G401 (cell line): ENCODE measurements at regions not wholly inside any gene's neighbourhood (a gene's known extent, or its start where the extent isn't known, plus 50 kb on each side); places are given as distances from the start of the nearest gene placed in this dataset.
A peak's percentile ranks its signal among the peaks of the same experiment; 100 is the strongest.
"Not testable (repeated sequence)": the region's sequence is repeated elsewhere in the genome, so short reads cannot be mapped to it uniquely, and the experiment has no call there.

Experiments used
- DNase-seq: peaks from one replicate; pipeline ENCODE4 v3.0.0-alpha.2; 2015; ENCODE audit warnings: low spot score
- in situ Hi-C: cut with HindIII; loops from 2 replicates; pipeline ENCODE4 v1.10.0; 2016; ENCODE audit warnings: low sequenced_read_pairs, mixed read lengths

DNA sequence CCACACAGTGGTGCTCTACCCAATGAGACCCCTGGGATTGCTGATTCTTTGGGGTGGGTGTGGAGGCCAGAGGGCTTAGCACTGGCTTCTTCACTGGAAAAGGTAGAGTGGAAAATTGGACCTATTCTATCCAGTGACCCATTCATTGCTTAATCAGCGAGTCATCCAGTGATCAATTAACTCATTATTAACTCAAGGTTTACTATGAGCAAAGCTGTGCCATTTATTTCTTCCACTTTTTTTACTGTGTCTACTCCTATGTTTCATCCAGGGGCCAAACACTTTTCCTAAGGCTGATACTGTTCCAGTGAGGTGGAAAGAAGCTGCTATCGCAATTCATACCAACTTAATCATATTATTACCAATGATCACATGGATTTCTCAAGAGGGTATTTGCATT, 363.9 kb downstream of the RPS6KC1 start:
- no peak for DNase-seq
- in situ Hi-C loops: no loop called here

DNA sequence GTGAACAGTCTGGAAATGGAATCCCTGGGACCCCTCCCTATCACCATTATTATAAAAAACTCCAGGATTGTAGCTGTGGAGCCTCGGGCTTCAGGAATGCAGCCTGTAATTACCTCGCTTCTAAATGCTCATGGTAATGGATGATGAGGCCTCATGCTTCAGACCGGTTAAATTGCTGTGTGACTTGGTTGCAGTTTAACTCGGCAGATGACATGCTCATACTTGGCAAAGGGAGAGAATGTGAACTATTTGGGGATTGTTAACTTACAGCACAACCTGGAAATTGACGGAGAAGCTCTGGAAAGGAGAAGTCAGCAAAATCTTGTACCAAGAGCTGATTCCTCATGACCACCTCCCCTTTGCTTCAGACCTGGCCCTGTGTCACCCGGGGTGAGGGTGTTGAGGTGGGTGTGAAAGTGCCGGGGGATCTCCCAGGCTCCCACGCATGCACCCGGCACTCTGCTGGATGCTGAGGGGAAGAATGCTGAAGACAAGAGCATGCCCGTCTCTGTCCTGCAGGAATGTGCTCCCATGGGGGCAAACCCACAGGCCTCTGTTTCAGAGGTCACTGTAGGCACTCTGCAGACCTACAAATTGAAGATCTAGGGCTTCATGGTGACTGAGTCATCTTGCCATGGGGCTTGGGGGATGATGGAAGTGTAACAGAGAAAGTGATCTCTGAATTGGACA, 364.8 kb downstream of the RPS6KC1 start:
- in situ Hi-C loops: no loop called here
- no peak for DNase-seq

DNA sequence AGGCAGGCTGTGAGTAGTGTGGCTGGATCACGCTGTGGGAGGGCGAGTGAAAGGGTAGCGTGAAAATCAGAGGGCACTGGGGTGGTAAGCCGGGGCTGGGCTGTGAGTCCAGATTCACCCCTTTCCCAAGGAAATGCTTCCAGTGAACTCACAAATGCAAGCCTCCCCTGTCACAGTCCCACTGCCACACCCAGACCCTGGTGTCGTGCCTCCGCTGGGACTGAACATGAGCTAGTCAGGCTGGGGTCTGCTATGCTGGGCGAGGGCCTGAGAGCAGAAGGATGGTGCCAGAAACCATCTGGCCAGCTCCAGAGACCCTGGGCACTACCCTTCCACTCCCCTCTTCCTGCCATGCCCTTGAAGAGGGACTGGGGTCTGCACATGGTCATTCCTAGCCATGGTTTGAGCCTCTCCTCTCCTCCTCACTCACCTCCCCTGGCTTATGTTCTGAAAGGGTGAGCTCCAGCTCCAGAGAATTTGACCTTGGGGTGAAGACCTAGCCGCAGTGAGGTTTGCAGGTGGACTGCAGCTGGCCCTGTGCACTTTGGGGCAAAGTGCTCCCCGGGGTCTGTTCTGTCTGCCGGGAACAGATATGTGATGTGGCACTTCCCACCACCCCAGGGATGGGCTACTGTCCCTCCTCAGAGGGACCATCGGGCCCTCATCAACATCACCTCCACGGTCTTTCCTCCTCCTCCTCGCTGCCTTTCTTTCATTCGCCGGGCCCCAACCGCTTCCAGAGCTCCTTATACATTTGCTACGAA, 365.6 kb downstream of the RPS6KC1 start:
- in situ Hi-C loops: no loop called here
- DNase-seq: no peak

DNA sequence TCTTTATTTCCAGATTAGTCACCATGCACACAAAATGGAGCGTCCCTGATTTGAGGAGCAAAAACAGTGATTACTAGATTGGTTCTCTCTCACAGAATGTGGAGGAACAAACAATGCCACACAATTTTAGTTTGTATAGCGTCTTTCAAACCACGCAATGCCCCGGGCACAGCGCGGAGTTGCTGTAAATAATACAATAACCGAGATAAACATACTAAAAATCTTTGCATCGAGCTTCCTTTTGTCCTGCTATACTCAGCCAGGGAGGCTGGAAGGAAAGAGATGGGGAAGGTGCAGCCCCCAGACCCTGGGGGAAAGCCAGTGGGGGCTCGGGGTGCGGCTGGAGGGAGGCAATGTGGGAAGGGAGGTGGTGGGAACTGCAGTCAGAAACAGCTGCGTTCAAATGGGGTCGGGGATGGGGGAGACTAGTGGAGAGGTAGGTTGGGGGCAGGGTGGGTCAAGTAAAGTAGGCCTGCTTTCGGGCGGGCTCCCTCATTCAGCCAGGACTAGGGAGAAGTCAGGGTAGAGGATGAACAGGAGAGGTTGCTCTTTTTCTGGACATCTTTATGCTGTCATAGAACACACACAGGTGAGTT, 366.3 kb downstream of the RPS6KC1 start:
- in situ Hi-C loops: no loop called here
- DNase-seq: no peak

DNA sequence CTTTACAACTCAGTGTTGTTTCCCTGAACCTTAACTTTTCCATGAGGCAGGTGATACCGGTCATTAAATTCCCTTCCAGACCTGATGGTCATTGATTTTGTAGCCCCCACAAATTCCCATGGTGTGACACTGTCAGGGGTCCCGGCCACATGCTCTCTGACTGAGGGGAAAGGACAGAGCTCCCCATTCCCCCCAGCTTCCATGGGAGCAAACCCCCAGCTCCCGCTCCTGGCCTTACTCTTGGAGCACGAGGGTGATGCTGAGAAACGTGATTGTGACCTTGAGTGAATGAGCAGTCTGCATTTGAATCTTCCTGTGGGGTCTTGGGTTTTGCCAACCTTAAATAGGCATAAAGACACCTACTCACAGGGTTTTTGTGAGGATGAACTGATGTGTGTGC, 366.8 kb downstream of the RPS6KC1 start:
- no peak for DNase-seq
- in situ Hi-C loops: no loop called here

DNA sequence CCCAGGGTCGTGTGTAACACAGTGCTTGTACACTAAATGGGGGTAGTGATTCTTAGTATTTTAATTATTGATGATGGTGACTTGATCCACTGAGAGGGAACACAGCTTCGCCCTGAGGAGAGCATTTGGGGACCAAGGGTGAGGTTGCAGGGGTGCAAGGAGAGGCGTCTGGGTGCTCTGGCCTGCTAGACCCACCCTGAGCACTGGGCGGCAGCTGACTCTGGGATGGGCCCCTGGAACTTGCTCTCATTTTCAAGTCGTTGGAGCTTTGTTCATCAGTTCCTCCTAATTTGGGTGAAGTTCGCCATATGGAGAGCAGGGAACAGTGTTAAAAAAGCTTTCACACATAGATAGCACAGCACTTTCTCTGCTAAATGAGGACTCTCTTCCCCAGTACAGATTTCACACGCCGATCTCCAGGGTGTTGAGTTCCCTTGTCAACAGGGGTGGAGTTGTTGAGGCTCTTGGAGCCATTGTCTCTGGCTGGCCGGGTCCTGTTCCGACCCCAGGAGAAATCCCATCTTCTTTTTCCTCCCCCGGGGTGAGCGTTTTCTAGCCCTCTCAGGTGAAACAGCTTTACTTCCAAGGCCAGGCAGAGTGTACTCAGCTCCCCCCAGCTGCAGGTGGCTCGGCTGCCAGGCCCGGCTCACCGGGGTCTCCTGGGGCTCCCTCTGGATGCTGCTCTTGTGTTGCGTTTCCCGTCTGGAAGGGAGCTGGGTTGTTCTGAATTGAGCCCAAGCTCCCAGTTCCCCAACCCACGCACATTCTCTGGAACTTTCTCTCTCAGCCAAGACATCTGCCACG, 367.4 kb downstream of the RPS6KC1 start:
- in situ Hi-C loops: no loop called here
- DNase-seq: no peak

DNA sequence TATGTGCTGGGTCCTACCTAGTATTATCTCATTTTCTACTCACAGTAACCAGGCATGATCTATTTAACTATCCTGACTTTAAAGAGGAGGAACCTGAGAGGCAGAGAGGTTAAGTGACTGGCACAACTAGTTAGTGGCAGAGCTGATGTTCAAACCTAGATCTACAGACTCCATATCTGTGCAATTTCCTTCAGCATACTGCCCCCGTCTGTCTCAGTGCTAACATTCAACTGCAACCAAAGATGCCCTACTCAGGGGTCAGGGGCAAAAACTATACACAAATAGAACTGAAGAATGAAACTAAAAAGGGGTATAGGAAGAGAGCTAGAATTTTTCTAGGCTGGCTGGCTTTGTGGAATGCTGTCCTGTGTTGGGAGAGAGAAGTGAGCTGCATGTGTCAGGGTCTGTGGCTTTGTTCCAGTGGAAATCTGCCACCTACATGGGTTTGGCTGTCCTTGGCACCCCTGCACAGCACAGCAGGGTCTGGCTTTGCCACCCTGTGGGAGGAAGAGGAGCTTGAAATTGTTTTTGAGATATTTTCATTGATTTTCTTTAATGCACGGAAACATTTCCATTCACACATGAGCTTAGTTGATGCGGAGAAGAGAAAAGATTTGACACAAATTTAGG, 368.5 kb downstream of the RPS6KC1 start:
- peak; percentile 15 for DNase-seq
- in situ Hi-C loops: no loop called here

DNA sequence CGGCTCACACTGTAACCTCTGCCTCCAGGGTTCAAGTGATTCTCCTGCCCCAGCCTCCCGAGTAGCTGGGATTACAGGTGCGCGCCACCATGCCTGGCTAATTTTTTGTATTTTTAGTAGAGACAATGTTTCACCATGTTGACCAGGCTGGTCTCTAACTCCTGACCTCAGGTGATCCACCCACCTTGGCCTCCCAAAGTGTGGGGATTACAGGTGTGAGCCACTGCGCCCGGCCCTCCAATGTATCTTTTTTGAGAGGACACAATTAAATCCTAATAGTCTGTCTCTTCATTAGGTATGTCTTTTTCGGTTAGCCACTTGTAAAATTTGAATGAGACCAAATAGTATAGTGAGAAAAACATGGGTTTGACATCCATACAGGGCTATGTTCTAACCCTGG, 370.1 kb downstream of the RPS6KC1 start:
- DNase-seq, in situ Hi-C loops: not testable (repeated sequence)

DNA sequence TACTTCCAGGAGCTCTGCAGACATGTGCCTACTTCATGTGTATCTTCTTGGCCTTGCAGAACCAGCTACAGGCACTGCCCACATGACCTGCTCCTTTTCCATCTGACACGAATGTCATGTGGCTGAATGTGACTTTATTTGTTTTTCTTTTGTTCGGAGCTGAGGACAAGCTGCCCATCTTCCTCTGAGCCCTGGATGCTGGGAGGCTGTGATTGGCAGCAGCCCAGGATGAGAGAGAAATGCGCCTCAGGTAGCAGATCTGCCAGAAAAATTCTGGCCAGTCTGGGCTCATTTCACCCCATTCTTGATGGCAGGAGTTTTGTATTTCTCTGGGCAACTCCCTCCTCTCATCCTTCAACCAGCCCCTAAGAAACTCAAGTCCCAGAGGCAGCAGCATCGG, 372.0 kb downstream of the RPS6KC1 start:
- peak; percentile 85 for DNase-seq
- in situ Hi-C loops: no loop called here

DNA sequence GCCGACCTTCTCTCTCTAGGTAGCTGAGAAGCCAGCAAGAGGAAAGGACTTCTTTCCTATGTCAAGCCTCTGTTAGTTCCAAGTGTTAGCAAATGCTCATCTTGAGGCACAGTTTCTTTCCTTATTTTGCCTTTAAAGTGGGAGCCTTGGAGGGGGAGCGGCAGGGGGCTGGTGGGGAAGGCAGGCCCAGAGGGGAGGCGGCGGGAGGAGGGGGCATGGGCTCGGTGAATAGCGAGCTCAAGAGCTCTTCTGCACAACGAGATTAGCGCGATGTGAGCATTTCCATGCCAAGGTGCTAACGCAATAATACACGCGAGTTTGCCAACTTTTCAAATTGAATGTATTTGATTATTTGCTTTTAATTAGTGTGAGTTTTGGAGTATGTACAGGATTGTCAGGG, 372.6 kb downstream of the RPS6KC1 start:
- in situ Hi-C loops: no loop called here
- DNase-seq: no peak

DNA sequence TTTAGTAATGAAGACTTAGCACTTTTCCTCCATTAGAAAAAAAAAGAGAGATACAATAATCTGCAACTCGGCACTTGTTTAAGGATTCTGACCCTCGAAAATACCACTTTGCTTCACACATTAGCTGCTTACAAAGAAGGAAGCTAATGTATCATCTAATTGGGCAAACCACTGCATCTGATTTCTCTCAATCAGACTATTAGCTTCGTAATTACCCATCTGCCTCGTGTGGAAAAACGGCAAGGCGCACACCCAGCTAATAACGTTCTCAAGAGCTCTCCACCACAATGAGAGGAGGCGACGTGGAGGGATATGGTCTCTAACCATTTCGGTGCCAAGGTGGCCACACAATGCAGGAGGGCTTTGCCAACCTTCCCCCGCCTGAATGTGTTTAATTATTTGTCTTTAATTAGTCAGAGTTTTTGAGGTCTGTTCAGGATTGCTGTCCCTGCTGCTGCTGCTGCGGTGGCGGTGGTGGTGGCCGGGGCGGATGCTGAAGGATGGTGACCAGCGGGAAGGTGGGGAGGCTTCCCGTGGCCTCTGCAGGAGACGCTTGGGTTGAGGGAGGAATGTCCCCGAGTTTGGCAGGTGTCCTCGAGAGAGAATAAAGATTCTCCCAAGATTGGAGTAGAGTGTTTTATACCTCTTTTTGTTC, 374.5 kb downstream of the RPS6KC1 start:
- in situ Hi-C loops: no loop called here
- no peak for DNase-seq

DNA sequence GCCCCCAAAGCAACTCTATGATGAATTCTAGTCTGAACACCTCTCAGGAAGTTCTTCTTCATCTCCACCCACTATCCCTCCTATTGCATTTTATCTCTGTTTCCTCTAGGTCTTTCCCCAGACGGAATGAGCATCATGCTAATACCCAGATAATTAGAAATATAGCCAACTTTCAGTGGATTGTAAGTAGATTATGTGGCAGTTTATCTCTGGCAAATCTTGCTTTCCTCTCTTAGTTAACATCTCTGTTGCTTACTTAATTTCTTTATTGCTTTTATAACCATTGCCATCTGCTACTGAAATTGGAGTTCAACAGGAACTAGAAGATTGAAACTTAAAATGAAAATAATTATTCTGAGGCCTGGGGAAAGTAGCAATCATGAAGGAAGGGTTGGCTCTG, 378.6 kb downstream of the RPS6KC1 start:
- no peak for DNase-seq
- in situ Hi-C loops: no loop called here

DNA sequence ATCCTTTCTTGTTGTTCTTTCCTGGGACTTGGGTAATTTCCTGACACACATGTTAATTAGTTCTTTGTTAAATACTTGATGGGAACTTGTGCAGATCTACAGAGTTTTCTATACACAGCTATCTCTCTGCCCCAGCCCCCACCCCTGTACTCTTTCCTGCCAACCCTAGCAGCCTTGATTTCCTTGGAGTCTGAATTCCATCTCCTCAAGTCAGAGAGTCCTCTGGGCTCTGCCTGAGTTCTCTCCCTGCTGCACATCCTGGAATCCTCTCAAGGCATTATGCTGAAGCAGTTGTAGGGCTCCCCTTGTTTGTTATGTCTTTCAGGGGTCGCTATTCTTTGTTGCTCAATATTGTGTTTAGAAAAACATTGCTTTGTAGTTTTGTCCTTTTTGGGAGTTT, 384.7 kb downstream of the RPS6KC1 start:
- in situ Hi-C loops: no loop called here
- no peak for DNase-seq

DNA sequence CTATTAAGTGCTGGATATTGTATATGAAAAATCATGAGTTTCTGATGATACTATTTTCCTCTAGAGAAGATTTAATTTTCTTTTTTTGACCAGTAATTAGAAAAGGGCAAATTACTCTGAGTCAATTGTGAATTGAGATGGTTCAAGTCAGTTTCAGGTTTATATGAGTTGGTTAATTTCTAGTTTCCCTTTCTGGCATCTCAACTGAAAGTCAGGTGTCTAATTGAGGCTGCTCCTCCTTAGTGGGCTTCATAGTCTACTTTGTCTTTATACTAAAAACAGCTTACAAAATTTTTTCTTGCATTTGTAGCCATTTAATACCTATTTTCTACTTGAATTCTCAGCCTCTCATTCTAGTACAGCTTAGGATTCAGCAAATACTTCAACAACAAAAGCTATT, 387.3 kb downstream of the RPS6KC1 start:
- in situ Hi-C loops: no loop called here
- no peak for DNase-seq

DNA sequence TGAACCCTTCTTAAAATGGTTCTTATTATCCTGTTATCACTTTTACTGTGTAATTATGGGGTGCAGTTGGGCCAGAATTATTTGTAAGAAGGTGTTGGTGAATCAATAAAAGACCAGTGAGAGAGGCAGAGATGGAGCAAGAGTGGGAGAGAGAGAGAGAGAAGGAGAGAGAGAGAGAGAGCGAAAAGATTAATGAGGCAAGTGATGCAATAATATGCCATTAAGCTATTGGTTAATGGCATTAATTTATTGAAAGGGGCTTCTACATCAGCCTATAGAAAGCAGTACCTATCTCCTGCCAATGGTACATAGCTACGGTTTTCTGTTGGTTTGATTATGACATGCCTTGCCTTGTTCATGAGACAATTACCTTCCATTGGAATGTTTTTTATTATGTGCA, 388.7 kb downstream of the RPS6KC1 start:
- in situ Hi-C loops: no loop called here
- no peak for DNase-seq

DNA sequence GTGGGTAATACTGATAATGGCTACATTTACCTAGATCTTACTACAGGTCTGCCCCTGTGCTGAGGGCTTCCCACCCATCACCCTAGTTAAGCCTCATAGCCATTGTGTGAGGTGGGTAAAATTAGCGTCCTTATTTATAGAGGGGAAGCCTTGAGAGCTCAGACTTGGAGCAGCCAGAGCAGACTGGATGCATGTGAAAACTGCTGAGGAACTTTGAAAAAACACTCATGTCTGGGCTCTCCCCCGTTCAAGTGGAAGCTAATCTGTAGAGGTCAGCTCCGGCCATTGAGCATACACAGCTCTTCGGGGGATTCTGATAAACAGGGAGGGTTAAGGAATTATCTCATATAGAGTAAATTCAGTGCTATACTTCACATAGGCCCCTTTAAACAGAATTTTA, 389.7 kb downstream of the RPS6KC1 start:
- in situ Hi-C loops: no loop called here
- no peak for DNase-seq

DNA sequence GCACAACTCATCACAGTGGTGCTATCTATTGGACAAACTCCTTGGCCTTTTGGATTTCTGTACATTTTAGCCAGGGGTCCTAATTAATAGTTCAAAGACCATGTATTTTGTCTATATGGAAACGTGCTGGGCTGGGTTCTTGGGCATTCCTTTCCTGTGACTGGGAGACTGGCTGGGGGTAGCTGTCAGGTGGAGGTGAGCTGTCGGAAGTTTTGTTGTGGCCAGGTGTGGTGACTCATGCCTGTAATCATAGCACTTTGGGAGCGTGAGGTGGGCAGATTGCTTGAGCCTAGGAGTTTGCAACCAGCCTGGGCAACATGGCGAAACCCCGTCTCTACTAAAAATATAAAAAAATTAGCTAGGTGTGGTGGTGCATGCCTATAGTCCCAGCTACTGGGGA, 392.4 kb downstream of the RPS6KC1 start:
- no peak for DNase-seq
- in situ Hi-C loops: no loop called here

DNA sequence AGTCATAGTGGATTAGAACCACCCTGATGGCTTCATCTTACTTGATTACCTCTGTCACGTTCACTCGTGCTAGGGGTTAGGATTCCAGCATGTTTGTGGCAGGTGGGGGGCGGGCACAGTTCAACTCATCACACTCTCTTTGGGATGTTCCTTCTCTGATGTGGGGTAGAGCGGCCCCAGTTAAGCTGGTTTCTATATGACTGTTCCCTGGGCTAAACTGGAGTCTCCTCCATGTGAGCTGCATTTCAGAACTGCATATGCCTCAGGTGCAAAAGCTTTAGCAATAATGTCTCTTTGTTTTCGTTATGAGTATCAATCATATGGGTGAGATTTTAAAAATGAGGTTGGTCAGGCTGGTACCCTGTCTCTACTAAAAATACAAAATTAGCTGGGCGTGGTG, 393.2 kb downstream of the RPS6KC1 start:
- in situ Hi-C loops: no loop called here
- DNase-seq: no peak

DNA sequence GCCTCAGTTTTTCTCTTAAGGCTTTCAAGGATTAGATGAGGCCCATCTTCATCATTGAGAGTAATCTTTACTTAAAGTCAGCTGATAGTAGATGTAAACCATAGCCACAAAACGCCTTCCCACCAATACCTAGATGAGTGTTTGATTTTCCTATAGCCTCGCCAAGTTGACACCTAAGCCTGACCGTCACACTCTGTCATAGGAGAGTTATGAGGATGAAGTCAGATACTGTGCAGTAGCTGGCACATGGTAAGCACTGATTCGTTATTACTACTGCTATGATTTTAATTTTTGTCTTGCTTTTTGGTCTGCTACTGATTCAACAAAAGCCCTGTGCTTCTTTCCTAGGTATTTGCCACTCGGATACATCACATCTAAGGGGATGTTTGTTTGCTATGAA, 395.5 kb downstream of the RPS6KC1 start:
- no peak for DNase-seq
- in situ Hi-C loops: no loop called here
